Renal pelvis (tissue), 1 donor: ENCODE measurements at regions not wholly inside any gene's neighbourhood (a gene's known extent, or its start where the extent isn't known, plus 50 kb on each side); places are given as distances from the start of the nearest gene placed in this dataset.
"Not testable (repeated sequence)": the region's sequence is repeated elsewhere in the genome, so short reads cannot be mapped to it uniquely, and the experiment has no call there.

ENCODE experiments used
- DNase-seq: peaks from one replicate; pipeline ENCODE4 v3.0.0-alpha.2; 2013

DNA sequence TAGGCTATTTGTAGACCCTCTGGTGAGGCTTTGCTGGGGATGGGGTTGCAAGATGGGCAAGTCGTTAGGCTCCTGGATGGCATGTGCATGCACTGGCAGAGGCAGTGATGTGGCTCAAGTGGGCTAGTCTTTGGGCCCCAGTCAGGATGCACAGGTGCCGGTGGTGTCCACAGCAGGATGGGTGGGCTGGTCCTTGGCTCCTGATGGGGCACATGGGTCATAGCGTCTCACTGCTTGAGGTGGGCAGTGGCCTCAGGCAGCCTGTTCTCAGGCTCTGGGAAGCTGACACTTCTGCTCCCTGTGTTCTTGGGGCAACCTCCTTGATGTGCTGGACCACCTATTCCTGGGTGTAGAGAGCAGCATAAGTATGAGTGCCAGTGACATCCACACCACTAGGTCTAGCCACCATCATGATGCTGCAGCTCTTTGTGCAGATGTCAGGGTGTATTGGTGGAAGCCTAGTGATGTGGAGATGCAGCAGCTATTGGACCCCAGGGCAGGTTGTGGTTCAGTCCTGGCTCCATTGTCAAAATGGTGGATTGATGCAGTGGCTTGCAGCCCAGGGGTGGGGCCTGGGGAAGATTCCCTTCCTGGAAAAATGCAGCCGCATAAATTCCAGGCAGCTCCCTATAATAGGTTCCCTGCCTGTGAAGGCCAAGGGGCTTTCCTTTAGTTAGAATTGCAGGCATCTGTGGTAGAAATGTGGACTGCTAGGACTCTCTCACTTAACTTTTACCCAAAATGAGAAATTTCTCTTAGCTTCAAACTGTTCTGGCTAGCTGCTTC is 742.5 kb upstream of the MDGA2 start:
- DNase-seq: no peak

DNA sequence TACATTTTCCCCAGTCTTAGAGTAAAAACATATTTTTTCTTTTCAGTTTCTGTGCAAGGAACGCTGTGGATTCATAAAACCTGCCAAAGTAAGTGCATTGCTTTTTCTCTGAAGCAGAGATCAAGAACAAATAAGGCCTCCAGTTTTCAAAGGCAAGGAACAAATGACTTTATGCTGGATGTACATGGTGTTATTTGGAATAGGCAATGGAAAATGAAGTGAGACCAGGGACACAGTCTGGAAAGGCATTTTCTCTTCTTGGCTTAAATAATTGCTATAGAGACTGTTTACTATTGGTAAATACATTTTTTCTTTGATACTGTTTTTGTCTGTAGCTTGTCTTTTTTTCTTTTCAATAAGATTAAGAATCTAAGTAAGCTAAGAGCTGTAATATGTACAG is 725.9 kb upstream of the MDGA2 start:
- no peak for DNase-seq

GRCh38 chr14:48398675-48399282 is 723.4 kb upstream of the MDGA2 start:
- DNase-seq: peak; percentile 37

- DNase-seq: no peak
Measured at GRCh38 chr14:48391661-48392060, 716.3 kb upstream of the MDGA2 start.

GRCh38 chr14:48390346-48390745 is 714.9 kb upstream of the MDGA2 start:
- DNase-seq: no peak

- DNase-seq: no peak
Measured at GRCh38 chr14:48384821-48385220, 709.4 kb upstream of the MDGA2 start.

GRCh38 chr14:48382961-48383360 is 707.6 kb upstream of the MDGA2 start:
- DNase-seq: no peak

DNA sequence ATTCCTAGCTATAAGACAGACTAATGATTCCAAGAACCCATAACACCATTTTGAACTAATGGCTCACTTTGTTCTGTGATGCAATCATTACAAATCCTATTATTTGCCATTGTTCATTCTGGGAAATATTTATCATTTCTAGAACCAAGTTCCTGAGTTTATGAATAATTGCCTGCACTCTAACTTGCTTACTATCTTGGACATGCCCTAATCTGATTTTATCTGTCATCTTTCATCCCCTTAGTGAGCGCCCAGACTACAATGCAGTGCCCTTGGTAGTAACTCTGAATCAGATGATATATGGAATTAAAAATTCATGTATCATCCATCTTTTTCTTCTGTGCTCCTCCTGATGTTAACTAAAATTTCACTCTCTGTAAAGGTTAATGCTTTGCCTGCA is 703.1 kb upstream of the MDGA2 start:
- no peak for DNase-seq

DNA sequence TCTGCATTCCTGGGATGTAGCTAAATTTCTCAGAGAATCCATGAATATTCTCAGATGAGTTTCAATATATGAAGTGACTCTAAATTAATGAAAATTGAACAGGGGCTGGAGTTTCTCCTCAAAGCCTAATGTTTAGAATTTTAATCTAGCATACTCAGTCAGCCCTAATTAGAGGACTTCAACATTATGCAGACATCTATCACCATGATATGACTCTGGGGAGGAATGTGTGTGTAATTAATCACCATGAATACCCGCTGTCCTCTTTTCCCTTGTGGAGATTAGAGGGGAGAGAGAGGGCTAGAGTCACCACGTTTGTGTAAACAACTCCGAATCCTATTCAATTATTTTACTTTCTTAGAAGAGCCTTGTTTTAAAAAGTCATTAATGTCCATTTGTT is 698.6 kb upstream of the MDGA2 start:
- peak; percentile 30 for DNase-seq

GRCh38 chr14:48350971-48351370 is 675.6 kb upstream of the MDGA2 start:
- DNase-seq: no peak

GRCh38 chr14:48349689-48350088 is 674.3 kb upstream of the MDGA2 start:
- no peak for DNase-seq

GRCh38 chr14:48341069-48341468 is 665.7 kb upstream of the MDGA2 start:
- DNase-seq: no peak

DNA sequence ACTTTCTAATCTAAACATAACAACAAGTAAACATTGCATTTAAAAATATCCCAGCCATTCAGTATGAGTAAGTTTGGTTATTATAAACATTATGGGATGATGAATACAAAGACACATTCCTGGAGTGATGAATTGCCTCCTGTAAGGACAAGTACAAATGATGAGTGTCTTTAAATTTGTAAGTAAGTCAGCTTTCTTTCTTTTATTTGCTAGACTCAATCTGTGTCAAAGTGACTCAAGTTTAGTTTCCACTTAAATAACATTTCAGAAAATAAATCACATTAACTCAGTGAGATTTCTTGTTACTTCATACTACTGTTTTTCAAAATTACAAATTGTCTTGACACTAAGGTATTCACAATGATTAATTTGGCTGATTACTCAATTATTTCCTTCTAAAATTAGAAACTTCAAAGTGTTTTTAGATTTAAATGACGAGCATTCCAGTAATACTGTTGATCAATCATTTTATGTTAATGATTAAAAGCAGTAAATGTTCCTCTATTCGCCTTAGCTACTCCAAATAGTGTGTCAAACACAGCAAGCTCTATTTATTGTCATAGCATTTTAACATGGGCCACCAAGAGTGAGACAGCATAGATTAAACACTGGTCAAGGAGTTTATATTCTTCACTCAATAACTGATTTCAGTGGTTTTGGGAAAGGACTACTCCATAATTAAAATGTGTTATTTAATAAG is 658.0 kb upstream of the MDGA2 start:
- DNase-seq: no peak

DNA sequence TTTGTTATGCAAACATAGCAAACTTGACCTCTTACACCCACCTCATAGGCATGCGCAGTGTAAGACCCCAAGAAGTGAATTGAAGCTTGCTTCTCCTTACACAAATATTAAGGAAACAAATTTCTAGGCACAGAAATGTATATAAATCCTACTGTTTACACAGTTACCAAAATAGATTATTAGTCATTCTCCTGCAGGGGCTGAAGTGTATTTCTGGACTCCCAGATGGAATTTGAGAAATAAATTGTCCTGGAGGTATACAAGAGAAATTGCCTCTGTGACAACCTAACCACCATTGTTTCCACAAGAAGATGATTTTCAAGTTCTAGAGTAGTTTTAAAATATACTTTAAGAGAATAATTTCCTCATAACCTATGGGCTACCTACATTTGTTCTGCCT is 656.0 kb upstream of the MDGA2 start:
- DNase-seq: no peak

GRCh38 chr14:48325486-48325885 is 650.1 kb upstream of the MDGA2 start:
- DNase-seq: no peak

- DNase-seq: no peak
Measured at GRCh38 chr14:48323665-48324064, 648.3 kb upstream of the MDGA2 start.

- no peak for DNase-seq
Measured at GRCh38 chr14:48319823-48320222, 644.4 kb upstream of the MDGA2 start.

- DNase-seq: no peak
Measured at GRCh38 chr14:48304729-48305128, 629.3 kb upstream of the MDGA2 start.

DNA sequence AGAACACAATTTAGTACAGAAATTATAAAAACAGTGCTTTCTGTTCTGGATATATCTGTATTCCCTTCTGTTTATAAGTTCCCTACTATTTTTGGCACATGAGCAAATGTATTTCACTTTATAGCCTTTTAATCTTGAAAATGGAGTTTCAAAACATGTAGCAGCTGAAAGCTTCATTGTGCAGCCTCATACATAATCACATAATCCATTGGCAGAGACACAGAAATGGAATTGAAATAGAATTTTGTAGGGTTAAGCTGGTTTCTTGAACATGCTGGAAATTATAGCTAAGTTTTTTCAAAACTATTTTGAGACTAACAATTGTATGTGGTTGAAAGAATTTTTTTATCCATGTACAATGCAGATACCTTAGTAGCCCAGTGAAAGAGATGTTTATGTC is 614.3 kb upstream of the MDGA2 start:
- no peak for DNase-seq

- DNase-seq: not testable (repeated sequence)
Measured at GRCh38 chr14:48285217-48285616, 609.8 kb upstream of the MDGA2 start.

DNA sequence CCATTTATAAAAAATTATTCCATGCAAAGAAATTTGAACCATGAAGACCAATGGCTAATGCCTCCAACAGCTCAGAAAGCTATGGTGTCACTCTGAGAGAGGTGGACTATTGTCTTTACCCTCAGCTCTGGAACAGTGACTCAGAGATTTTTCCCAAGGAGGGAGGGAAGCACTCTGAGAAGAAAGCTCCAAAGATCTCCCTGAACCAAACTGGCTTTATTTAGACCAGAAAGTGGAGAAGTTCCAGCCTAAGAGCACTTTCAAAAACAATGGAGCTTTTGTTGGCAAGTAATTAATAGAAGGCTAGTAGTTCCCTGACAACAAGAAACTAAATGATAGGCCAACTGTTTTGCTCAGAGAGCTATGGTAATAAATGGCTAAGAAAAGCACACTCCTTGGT is 599.9 kb upstream of the MDGA2 start:
- DNase-seq: no peak

- no peak for DNase-seq
Measured at GRCh38 chr14:48274826-48275225, 599.4 kb upstream of the MDGA2 start.

- not testable (repeated sequence) for DNase-seq
Measured at GRCh38 chr14:48267926-48268325, 592.5 kb upstream of the MDGA2 start.
